HL-60 (cell line): ENCODE measurements at regions not wholly inside any gene's neighbourhood (a gene's known extent, or its start where the extent isn't known, plus 50 kb on each side); places are given as distances from the start of the nearest gene placed in this dataset.

Experiments used
- GABPA ChIP-seq: IDR thresholded peaks from 2 replicates; pipeline ENCODE4 v1.6.1; 2012; ENCODE audit warnings: low read depth
- POLR2AphosphoS5 ChIP-seq: IDR thresholded peaks from 2 replicates; pipeline ENCODE4 v1.6.1; 2012; ENCODE audit warnings: low read depth
- REST ChIP-seq: IDR thresholded peaks from 2 replicates; pipeline ENCODE4 v1.6.1; 2012; ENCODE audit warnings: low read depth; ENCODE audit not compliant: insufficient replicate concordance
- SPI1 ChIP-seq: IDR thresholded peaks from 2 replicates; pipeline ENCODE4 v1.6.1; 2012; ENCODE audit warnings: low read depth, mild to moderate bottlenecking, borderline replicate concordance
- TF ChIP-seq, protein P1 (sequence below): IDR thresholded peaks from one replicate; pipeline ENCODE4 v1.5.1; 2011; ENCODE audit warnings: low read length, control low read depth, inconsistent platforms; ENCODE audit not compliant: insufficient read depth

DNA sequence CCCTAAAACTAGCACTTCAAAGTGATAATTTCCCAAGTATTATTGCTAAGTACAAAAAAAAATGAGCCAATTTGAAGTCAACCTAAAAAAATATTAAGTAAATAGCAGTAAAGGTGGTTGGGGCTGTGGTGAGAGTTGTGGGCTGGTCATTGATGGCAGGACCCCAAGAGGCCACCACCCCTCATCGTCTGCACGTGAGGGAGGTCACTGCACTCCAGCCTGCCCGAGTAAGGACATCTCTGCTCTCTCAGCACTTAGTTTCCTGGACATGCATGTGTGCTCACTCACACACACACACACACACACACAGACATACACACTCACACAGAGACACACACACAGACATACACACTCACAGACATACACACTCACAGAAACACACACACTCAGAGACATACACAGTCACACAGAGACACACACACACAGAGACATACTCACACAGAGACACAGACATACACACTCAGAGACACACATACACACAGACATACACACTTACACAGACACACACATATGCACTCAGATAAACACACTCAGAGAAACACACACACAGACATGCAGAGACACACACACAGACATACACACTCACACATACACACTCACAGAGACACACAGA lies 127.2 kb upstream of the SOX1 start:
- TF ChIP-seq, protein P1, sequence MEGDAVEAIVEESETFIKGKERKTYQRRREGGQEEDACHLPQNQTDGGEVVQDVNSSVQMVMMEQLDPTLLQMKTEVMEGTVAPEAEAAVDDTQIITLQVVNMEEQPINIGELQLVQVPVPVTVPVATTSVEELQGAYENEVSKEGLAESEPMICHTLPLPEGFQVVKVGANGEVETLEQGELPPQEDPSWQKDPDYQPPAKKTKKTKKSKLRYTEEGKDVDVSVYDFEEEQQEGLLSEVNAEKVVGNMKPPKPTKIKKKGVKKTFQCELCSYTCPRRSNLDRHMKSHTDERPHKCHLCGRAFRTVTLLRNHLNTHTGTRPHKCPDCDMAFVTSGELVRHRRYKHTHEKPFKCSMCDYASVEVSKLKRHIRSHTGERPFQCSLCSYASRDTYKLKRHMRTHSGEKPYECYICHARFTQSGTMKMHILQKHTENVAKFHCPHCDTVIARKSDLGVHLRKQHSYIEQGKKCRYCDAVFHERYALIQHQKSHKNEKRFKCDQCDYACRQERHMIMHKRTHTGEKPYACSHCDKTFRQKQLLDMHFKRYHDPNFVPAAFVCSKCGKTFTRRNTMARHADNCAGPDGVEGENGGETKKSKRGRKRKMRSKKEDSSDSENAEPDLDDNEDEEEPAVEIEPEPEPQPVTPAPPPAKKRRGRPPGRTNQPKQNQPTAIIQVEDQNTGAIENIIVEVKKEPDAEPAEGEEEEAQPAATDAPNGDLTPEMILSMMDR = no peak
- TF ChIP-seq POLR2AphosphoS5 (no peak), REST (no peak), GABPA (no peak), SPI1 (no peak)
